ENCODE measurements at regions not wholly inside any gene's neighbourhood (a gene's known extent, or its start where the extent isn't known, plus 50 kb on each side); places are given as distances from the start of the nearest gene placed in this dataset.
A peak's percentile ranks its signal among the peaks of the same experiment; 100 is the strongest.

- no peak for DNase-seq (ENCODE audit: low read depth in 1 of 2, low spot score in 1 of 2)
Measured at GRCh38 chr2:126359494-126359893, 296.5 kb upstream of the GYPC start.

- no peak for DNase-seq (ENCODE audit: low read depth in 1 of 2, low spot score in 1 of 2)
Measured at GRCh38 chr2:126367361-126367760, 288.6 kb upstream of the GYPC start.

- DNase-seq (ENCODE audit: low read depth in 1 of 2, low spot score in 1 of 2), result no peak
Measured at GRCh38 chr2:126368758-126369157, 287.2 kb upstream of the GYPC start.

- no peak for DNase-seq (ENCODE audit: low read depth in 1 of 2, low spot score in 1 of 2)
Measured at GRCh38 chr2:126370201-126370600, 285.8 kb upstream of the GYPC start.

GRCh38 chr2:126372406-126372805, 283.6 kb upstream of the GYPC start:
- no peak for DNase-seq (ENCODE audit: low read depth in 1 of 2, low spot score in 1 of 2)

GRCh38 chr2:126378176-126378575, 277.8 kb upstream of the GYPC start:
- no peak for DNase-seq (ENCODE audit: low read depth in 1 of 2, low spot score in 1 of 2)

- DNase-seq (ENCODE audit: low read depth in 1 of 2, low spot score in 1 of 2), result no peak
Measured at GRCh38 chr2:126381091-126381490, 274.9 kb upstream of the GYPC start.

- DNase-seq (ENCODE audit: low read depth in 1 of 2, low spot score in 1 of 2), result no peak
Measured at GRCh38 chr2:126382998-126383397, 273.0 kb upstream of the GYPC start.

GRCh38 chr2:126383800-126384199, 272.2 kb upstream of the GYPC start:
- no peak for DNase-seq (ENCODE audit: low read depth in 1 of 2, low spot score in 1 of 2)

- no peak for DNase-seq (ENCODE audit: low read depth in 1 of 2, low spot score in 1 of 2)
Measured at GRCh38 chr2:126385441-126385840, 270.5 kb upstream of the GYPC start.

- no peak for DNase-seq (ENCODE audit: low read depth in 1 of 2, low spot score in 1 of 2)
Measured at GRCh38 chr2:126385983-126386382, 270.0 kb upstream of the GYPC start.

- DNase-seq (ENCODE audit: low read depth in 1 of 2, low spot score in 1 of 2), result no peak
Measured at GRCh38 chr2:126389446-126389845, 266.5 kb upstream of the GYPC start.

GRCh38 chr2:126392889-126393288, 263.1 kb upstream of the GYPC start:
- DNase-seq (ENCODE audit: low read depth in 1 of 2, low spot score in 1 of 2), result no peak

GRCh38 chr2:126399001-126399400, 257.0 kb upstream of the GYPC start:
- peak in 1 of 2 donors; percentile 5 for DNase-seq (ENCODE audit: low read depth in 1 of 2, low spot score in 1 of 2)

- no peak for DNase-seq (ENCODE audit: low read depth in 1 of 2, low spot score in 1 of 2)
Measured at GRCh38 chr2:126403039-126403628, 252.8 kb upstream of the GYPC start.

- DNase-seq (ENCODE audit: low read depth in 1 of 2, low spot score in 1 of 2), result no peak
Measured at GRCh38 chr2:126406267-126406666, 249.7 kb upstream of the GYPC start.

GRCh38 chr2:126408671-126409070, 247.3 kb upstream of the GYPC start:
- no peak for DNase-seq (ENCODE audit: low read depth in 1 of 2, low spot score in 1 of 2)

GRCh38 chr2:126409850-126410249, 246.1 kb upstream of the GYPC start:
- DNase-seq (ENCODE audit: low read depth in 1 of 2, low spot score in 1 of 2), result no peak

GRCh38 chr2:126413079-126413478, 242.9 kb upstream of the GYPC start:
- DNase-seq (ENCODE audit: low read depth in 1 of 2, low spot score in 1 of 2), result no peak

- DNase-seq (ENCODE audit: low read depth in 1 of 2, low spot score in 1 of 2), result no peak
Measured at GRCh38 chr2:126419403-126419802, 236.6 kb upstream of the GYPC start.

- no peak for DNase-seq (ENCODE audit: low read depth in 1 of 2, low spot score in 1 of 2)
Measured at GRCh38 chr2:126425943-126426342, 230.0 kb upstream of the GYPC start.

GRCh38 chr2:126429103-126429502, 226.9 kb upstream of the GYPC start:
- DNase-seq (ENCODE audit: low read depth in 1 of 2, low spot score in 1 of 2), result no peak

GRCh38 chr2:126431136-126431535, 224.8 kb upstream of the GYPC start:
- DNase-seq (ENCODE audit: low read depth in 1 of 2, low spot score in 1 of 2), result no peak

- DNase-seq (ENCODE audit: low read depth in 1 of 2, low spot score in 1 of 2), result no peak
Measured at GRCh38 chr2:126436411-126436810, 219.5 kb upstream of the GYPC start.
